ENCODE measurements at regions not wholly inside any gene's neighbourhood (a gene's known extent, or its start where the extent isn't known, plus 50 kb on each side); places are given as distances from the start of the nearest gene placed in this dataset.
"Not testable (repeated sequence)": the region's sequence is repeated elsewhere in the genome, so short reads cannot be mapped to it uniquely, and the experiment has no call there.

GRCh38 chr3:124650798-124651197 lies 79.5 kb upstream of the UMPS start:
- no peak for DNase-seq

- not testable (repeated sequence) for DNase-seq
Measured at GRCh38 chr3:124651416-124651815, 78.8 kb upstream of the UMPS start.

GRCh38 chr3:124652009-124652408 lies 78.2 kb upstream of the UMPS start:
- peak; percentile 6 for DNase-seq

- no peak for DNase-seq
Measured at GRCh38 chr3:124653071-124653796, 77.0 kb upstream of the UMPS start.

GRCh38 chr3:124653797-124654469 lies 76.3 kb upstream of the UMPS start:
- no peak for DNase-seq

GRCh38 chr3:124654470-124654845 lies 75.8 kb upstream of the UMPS start:
- no peak for DNase-seq

GRCh38 chr3:124656531-124656930 lies 73.7 kb upstream of the UMPS start:
- DNase-seq = no peak

GRCh38 chr3:124657138-124657537 lies 73.1 kb upstream of the UMPS start:
- no peak for DNase-seq

GRCh38 chr3:124658270-124658669 lies 72.0 kb upstream of the UMPS start:
- no peak for DNase-seq

- DNase-seq = no peak
Measured at GRCh38 chr3:124659175-124659574, 71.1 kb upstream of the UMPS start.

GRCh38 chr3:124660599-124660998 lies 69.7 kb upstream of the UMPS start:
- DNase-seq = no peak

- no peak for DNase-seq
Measured at GRCh38 chr3:124663690-124664089, 66.6 kb upstream of the UMPS start.

GRCh38 chr3:124664804-124665203 lies 65.4 kb upstream of the UMPS start:
- no peak for DNase-seq

GRCh38 chr3:124666067-124666466 lies 64.2 kb upstream of the UMPS start:
- no peak for DNase-seq

GRCh38 chr3:124669470-124669869 lies 60.8 kb upstream of the UMPS start:
- DNase-seq = no peak

GRCh38 chr3:124671106-124671505 lies 59.1 kb upstream of the UMPS start:
- DNase-seq = peak; percentile 62

GRCh38 chr3:124674336-124674735 lies 55.9 kb upstream of the UMPS start:
- no peak for DNase-seq

GRCh38 chr3:124676236-124676635 lies 54.0 kb upstream of the UMPS start:
- no peak for DNase-seq

GRCh38 chr3:124679048-124679638 lies 51.1 kb upstream of the UMPS start:
- no peak for DNase-seq
